Sciatic nerve (tissue), 2 donors: ENCODE measurements at regions not wholly inside any gene's neighbourhood (a gene's known extent, or its start where the extent isn't known, plus 50 kb on each side); places are given as distances from the start of the nearest gene placed in this dataset.

Experiments used
- ATAC-seq: fragments of 200-7000 bp; cut with Tn5 transposase; one replicate; pipeline ENCODE4 v1.9.1; 2020; ENCODE audit warnings: mild to moderate bottlenecking, moderate library complexity
- DNase-seq: peaks from one replicate; pipeline ENCODE4 v3.0.0-alpha.2; 2020; ENCODE audit warnings: low spot score
- intact Hi-C: fragments of 100-400 bp; cut with DNase I; formaldehyde crosslinking; loops from one replicate; pipeline ENCODE4 v1.14.2; 2022
- donor health status: DM: no; HTN: no; CAD: no.
- donor health status: DM: no; HTN: no; CAD: no.

DNA sequence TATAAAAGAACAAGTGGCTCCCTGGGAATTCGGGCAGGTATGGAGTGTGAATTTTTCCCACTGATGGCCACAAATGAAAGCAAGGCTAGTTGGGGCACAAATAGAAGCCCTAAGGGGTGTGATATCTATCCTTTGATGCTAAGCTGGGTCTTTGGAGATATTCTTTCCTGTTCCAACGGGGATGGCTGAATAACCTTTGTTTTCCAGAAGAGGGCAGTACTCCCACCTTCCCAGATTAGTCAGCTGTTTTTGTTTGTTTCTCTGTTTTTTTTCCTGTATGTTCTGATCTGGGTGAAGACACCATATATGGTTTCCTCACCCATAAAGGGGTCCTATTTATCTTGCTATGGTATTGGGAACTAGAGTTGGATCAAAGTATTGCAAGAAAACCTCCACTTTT is 947.7 kb upstream of the SORCS1 start:
- intact Hi-C loops: no loop called here
- ATAC-seq: no peak

DNA sequence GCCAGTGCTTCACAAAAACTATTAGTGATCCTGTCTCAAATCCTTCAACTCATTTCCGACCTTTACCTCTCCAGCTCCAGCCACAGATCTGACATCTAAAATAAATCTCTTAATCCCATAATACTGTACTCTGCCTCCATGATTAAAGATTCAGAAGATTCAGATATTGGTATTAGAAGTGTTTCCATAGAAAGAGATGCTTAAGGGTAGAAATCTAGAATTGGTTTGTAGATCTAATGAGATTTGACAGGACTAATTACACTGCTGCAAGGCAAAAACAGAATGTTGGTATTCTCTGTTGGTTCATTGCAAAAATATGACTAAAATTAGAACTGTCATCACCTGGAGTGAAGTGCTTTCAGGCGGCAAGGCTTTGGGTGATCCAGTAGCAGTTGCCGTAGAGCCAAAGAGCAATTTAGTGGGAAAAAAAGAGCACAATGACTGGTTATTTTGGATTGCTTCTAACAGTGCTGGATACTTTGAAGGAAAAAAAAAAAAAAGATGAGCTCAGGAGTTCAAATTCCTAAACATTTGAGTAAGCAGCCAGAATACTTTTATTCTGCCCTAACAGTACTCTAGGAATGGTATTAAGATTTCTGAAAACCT is 940.1 kb upstream of the SORCS1 start:
- DNase-seq (no peak), ATAC-seq (no peak)
- intact Hi-C loops: loop anchor here (5.0 kb wide), 1 partner anchor 863 kb away; no protein-coding TSS in a partner anchor

More for the DNA sequence above, 947.7 kb upstream of the SORCS1 start:
- no peak for DNase-seq

- intact Hi-C loops: no loop called here
These were observed 932.8 kb upstream of the SORCS1 start for GRCh38 chr10:108097258-108097657.

DNA sequence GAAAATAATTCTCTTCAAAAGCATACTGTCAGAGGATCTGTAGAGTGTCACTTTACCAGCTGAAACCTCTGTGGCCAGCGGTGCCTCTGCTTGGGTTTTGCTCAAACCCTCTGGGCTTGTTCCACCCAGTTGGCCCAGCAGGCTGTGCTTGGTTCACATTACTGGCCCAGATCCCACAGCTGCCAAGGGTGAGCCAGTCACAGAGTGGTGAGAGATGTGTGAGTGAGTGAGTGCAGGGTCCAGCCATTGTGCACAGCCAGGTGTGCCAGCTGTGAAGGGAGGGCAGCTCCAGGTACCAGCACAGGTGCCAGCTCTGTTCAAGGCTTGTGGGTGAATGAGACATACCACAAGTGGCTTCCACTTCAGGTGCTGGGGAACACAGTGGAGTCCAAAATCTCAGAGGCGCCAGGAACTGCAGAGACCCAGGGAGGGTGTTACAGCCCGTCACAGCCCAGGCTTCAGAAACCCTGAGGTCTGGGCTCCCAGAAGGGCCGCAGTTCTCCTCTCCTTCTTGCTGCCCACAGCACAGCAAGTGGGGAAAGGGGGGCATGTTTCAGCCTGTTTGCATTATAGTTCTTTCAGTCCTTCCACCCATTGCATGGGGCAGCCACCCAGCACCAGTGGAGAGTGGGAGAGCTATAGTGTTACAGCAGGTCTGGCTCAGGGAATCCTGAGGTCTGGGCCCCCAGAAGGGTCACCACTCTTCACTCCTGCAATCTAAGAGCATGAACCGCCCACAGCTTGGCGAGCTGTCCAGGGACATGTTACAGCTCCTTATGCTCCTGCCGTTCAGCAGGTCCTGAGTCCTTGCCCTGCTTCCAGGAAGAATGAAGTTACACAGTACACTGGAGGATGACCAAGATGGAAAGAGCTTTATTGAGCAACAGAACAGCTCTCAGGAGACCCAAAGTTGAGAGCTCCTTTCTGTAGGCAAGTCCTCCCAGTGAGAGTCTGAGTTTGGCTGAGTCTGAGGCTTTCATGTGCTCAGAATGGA is 931.7 kb upstream of the SORCS1 start:
- intact Hi-C loops: no loop called here
- ATAC-seq: peak; percentile 56
- DNase-seq: peak; percentile 56

More at GRCh38 chr10:108097258-108097657, 932.8 kb upstream of the SORCS1 start:
- DNase-seq: no peak
- ATAC-seq: no peak

GRCh38 chr10:108090476-108091215 is 926.1 kb upstream of the SORCS1 start:
- intact Hi-C loops: no loop called here
- DNase-seq (no peak), ATAC-seq (no peak)

DNA sequence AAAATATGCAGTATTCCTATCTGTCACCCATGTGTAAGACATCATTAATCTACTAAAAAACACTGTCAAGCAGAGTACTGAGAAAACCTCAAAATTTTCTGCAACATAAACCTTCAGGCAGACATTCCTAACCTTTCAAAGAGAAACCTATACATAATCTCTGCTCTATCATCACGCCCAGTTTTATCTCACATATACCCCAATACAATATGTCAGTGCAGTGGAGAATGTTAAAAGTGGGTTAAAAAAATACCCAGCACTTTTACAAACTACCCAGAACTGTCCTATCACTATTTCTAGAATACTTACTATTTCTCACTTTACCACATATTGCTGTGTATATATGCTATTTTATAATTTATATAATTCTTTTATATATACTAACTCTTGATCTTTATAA is 922.0 kb upstream of the SORCS1 start:
- DNase-seq (no peak), ATAC-seq (no peak)
- intact Hi-C loops: no loop called here

DNA sequence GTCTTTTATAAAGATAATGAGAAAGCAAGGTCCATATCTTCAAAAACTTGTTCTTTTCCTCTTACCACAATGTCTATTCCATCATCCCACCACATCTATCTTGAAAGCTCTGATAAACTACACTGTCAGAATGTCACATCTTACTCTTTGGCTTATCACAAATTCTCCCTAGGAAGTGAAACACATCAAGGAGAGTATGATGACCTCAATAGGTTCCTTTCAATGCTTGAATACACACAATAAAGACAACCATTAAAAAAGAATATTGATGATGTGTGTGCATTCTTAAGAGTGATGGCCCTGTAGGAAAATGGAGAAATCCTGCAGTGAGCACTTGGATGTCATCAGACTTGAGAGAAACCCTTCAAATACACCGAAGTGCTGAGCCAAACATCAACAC is 918.1 kb upstream of the SORCS1 start:
- intact Hi-C loops: no loop called here
- no peak for ATAC-seq
- no peak for DNase-seq

- intact Hi-C loops: no loop called here
- DNase-seq (no peak), ATAC-seq (no peak)
These were observed 913.8 kb upstream of the SORCS1 start for GRCh38 chr10:108078263-108078662.

- ATAC-seq (no peak), DNase-seq (no peak)
- intact Hi-C loops: no loop called here
These were observed 908.0 kb upstream of the SORCS1 start for GRCh38 chr10:108072466-108072865.

DNA sequence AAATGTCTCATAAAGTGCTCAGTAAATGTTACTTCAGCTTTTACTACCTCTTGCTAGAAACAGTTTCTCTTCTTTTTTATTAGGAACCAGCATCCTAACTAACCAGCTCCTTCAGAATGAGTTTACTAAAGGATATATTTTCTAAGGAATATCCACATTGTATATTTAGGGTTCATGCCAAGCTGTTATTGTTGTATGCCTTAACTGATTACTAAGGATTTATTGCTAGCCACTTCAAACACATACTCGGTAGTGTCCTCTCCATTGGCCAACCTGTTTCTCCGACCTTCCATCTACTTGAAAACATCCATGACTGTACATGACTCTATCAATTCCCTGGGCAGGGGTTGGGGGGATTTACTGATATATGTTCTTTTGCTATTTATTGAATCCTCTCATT is 906.3 kb upstream of the SORCS1 start:
- intact Hi-C loops: no loop called here
- ATAC-seq (no peak), DNase-seq (no peak)

GRCh38 chr10:108069096-108069495 is 904.6 kb upstream of the SORCS1 start:
- ATAC-seq (no peak), DNase-seq (no peak)
- intact Hi-C loops: no loop called here

DNA sequence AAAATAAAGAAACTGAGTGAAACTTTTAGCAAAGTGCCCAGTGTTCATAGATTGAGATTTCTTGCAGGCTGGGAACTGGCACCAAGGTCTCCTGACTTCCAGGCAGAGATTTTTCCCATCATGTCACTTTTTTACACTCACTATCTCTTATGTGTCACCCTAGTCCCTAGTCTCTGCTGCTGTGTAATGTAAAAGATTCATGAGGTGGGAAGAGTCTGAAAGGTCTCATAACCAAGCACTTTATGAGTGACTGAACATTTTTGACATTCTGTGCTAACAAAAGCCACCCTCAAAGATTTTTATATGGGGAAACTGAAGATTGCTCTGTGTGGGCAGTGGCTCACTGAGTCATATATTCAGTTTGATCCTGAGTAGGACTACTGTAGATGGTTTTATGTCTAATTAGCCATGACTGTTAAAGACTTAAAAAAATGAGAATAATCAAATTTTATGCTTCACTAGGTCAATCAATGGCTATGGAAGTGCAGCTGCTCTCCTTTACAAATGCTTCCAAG is 900.3 kb upstream of the SORCS1 start:
- ATAC-seq (no peak), DNase-seq (no peak)
- intact Hi-C loops: no loop called here

GRCh38 chr10:108060246-108060645 is 895.7 kb upstream of the SORCS1 start:
- intact Hi-C loops: no loop called here
- DNase-seq (no peak), ATAC-seq (no peak)

DNA sequence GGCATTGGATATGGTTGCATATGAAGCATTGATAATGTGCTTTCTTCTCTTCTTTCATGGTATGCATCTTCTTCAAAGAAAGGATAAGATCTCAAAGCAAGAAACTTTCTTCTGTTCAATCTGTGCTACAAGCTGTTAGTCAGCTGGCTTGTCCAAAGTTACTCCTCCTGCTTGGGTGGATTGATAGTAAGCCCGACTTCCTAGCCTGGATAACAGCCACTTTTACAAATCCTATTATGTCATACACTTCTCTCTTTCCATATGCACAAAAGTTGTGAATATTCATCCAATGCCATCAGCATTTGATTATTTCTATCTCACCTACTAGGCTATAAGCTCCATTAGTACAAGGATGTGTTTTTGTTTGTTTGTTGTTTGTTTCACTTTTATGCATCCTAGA is 891.0 kb upstream of the SORCS1 start:
- ATAC-seq (no peak), DNase-seq (no peak)
- intact Hi-C loops: no loop called here

GRCh38 chr10:108052981-108053380 is 888.5 kb upstream of the SORCS1 start:
- no peak for DNase-seq
- intact Hi-C loops: no loop called here
- no peak for ATAC-seq

DNA sequence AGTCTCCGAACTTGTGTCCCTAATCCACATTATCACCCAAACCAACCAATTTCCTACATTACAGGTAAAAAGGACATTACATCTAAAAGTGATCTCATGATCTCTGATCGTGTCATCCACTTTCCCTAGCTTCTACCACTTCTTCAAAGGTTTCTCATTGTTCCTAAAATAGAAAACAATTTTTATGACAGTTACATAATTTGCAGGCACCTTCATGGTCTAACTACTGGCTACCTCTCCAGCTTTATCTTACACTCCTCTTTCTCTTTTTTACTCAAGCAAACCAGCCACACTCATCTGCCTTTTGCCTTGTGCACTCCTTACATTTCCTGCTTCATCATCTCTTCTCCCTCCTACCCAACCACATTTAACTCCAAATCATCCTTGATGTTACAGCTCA is 886.7 kb upstream of the SORCS1 start:
- no peak for DNase-seq
- no peak for ATAC-seq
- intact Hi-C loops: no loop called here

GRCh38 chr10:108050626-108051025 is 886.1 kb upstream of the SORCS1 start:
- DNase-seq: no peak
- intact Hi-C loops: no loop called here

DNA sequence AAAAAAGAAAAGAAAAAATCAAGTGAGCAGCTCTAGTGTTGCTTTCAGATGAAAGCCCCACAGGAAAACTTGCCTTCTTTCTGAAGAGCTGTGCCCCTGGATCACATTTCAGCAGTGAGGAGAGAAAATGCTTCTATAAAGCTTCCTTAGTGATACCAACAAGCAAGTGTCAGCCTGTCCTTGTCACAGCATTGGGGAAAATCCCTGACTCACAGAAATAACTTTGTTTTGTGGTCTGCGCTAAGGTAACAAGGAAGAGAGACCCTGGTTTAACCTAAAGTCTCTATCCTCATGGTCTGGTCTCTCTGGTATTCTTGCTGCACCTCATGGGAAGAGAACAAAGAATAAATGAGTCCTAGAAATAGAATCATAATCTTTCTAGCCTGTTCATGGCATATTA is 885.2 kb upstream of the SORCS1 start:
- intact Hi-C loops: no loop called here
- no peak for DNase-seq
- no peak for ATAC-seq

More at GRCh38 chr10:108050626-108051025, 886.1 kb upstream of the SORCS1 start:
- no peak for ATAC-seq

GRCh38 chr10:108048898-108049297 is 884.4 kb upstream of the SORCS1 start:
- no peak for DNase-seq
- intact Hi-C loops: no loop called here
- ATAC-seq: no peak
